CD8-positive, alpha-beta memory T cell (primary cell): ENCODE measurements at regions not wholly inside any gene's neighbourhood (a gene's known extent, or its start where the extent isn't known, plus 50 kb on each side); places are given as distances from the start of the nearest gene placed in this dataset.

ENCODE experiments used
- CTCF ChIA-PET: fragments of 350-600 bp; sonication (Branson Sonifier 250); formaldehyde crosslinking; loops from one replicate; lab custom pipeline; 2021; ENCODE audit warnings: antibody characterized with exemption; lab: Charles Lee
- POLR2A ChIA-PET: fragments of 350-600 bp; sonication (Branson Sonifier 250); formaldehyde crosslinking; loops from one replicate; lab custom pipeline; 2021; ENCODE audit warnings: antibody characterized with exemption; lab: Charles Lee
- DNase-seq, 5 donors: peaks; one replicate each; pipeline versions ENCODE4 v3.0.0 to v3.0.0-alpha.2; 2020 to 2022; ENCODE audit warnings: mixed read lengths in 1 of 5
- H3K27ac ChIP-seq: one replicate; pipeline ENCODE4 v1.7.0; 2013; ENCODE audit warnings: low read depth, mild to moderate bottlenecking, low read length, moderate library complexity
- H3K27me3 ChIP-seq: 2 replicates; pipeline ENCODE4 v1.7.0; 2013; ENCODE audit warnings: low read length, mild to moderate bottlenecking; ENCODE audit not compliant: insufficient read depth, poor library complexity, severe bottlenecking
- H3K36me3 ChIP-seq: 2 replicates; pipeline ENCODE4 v1.7.0; 2013; ENCODE audit warnings: mild to moderate bottlenecking, low read length, moderate library complexity; ENCODE audit not compliant: insufficient read depth
- H3K4me1 ChIP-seq: 2 replicates; pipeline ENCODE4 v1.7.0; 2013; ENCODE audit warnings: mild to moderate bottlenecking, low read length, moderate library complexity; ENCODE audit not compliant: insufficient read depth
- H3K4me3 ChIP-seq: 2 replicates; pipeline ENCODE4 v1.7.0; 2013; ENCODE audit warnings: mild to moderate bottlenecking, low read length
- H3K9me3 ChIP-seq: 2 replicates; pipeline ENCODE4 v1.7.0; 2013; ENCODE audit warnings: mild to moderate bottlenecking, low read length
- H3K27ac Mint-ChIP-seq, 8 donors: one replicate each; pipeline ENCODE4 v1.8.0; 2020 to 2021; ENCODE audit warnings: mixed read lengths in 8 of 8, mild to moderate bottlenecking in 6 of 8, inconsistent platforms in 3 of 8, moderate library complexity in 3 of 8
- H3K27me3 Mint-ChIP-seq, 2 donors: one replicate each; pipeline ENCODE4 v1.8.0; 2020 to 2021; ENCODE audit warnings: mixed read lengths in 2 of 2, mild to moderate bottlenecking in 1 of 2, moderate library complexity in 1 of 2
- H3K36me3 Mint-ChIP-seq, 3 donors: one replicate each; pipeline ENCODE4 v1.8.0; 2020 to 2021; ENCODE audit warnings: mixed read lengths in 3 of 3, inconsistent platforms in 1 of 3, mild to moderate bottlenecking in 1 of 3
- H3K4me1 Mint-ChIP-seq, 3 donors: one replicate each; pipeline ENCODE4 v1.8.0; 2020 to 2021; ENCODE audit warnings: mixed read lengths in 3 of 3, inconsistent platforms in 1 of 3, mild to moderate bottlenecking in 1 of 3
- H3K4me3 Mint-ChIP-seq, 7 donors: one replicate each; pipeline ENCODE4 v1.8.0; 2020 to 2021; ENCODE audit warnings: mixed read lengths in 7 of 7, mild to moderate bottlenecking in 6 of 7, moderate library complexity in 4 of 7, inconsistent platforms in 2 of 7
- H3K9me3 Mint-ChIP-seq, 5 donors: one replicate each; pipeline ENCODE4 v1.8.0; 2020 to 2022; ENCODE audit warnings: mixed read lengths in 5 of 5, mild to moderate bottlenecking in 3 of 5, moderate library complexity in 2 of 5, inconsistent platforms in 1 of 5

DNA sequence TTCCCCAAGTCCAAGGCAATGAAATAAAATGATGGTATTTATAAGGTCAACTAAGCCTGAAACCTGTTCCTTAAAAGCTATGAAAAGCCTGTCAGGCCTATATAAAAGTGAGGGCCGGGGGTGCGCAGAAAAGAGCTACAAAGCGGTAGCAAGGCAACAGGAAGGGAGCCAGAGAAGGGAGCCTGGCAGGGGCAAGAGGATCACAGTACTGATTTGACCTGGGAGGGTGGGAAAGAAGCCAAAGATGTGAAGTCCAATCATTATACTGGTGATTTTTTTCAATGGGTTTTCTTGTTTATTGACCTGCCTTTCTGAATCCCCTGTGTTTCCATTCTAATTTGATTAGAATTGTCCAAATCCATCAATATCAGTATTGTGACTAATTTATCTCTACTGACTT lies 64.3 kb upstream of the STT3B start:
- H3K4me1 Mint-ChIP-seq: peaks cover 38 to 64% (median 55%) of the 10 kb centered on the region in 3 donors
- peak overlapping the region in 1 of 8 donors; percentile 34 for H3K27ac Mint-ChIP-seq
- ChIA-PET CTCF (interaction anchor here (2.0 kb wide), 1 partner anchor 63 kb away, joined by 7 read pairs; no protein-coding TSS in a partner anchor), POLR2A (no interaction called here)
- Histone ChIP-seq H3K27ac (no peak overlapping the region), H3K4me1 (peaks cover 37% of the 10 kb centered on the region), H3K36me3 (no peaks in the 10 kb centered on the region), H3K4me3 (no peak overlapping the region), H3K9me3 (no peaks in the 10 kb centered on the region), H3K27me3 (no peaks in the 10 kb centered on the region)
- H3K36me3 Mint-ChIP-seq: peaks cover 0 to 17% (median 0%) of the 10 kb centered on the region in 3 donors
- no peak for DNase-seq
- H3K4me3 Mint-ChIP-seq: no peak overlapping the region
- H3K27me3 Mint-ChIP-seq: no peaks in the 10 kb centered on the region
- peaks cover 0 to 3% (median 0%) of the 10 kb centered on the region in 5 donors for H3K9me3 Mint-ChIP-seq

DNA sequence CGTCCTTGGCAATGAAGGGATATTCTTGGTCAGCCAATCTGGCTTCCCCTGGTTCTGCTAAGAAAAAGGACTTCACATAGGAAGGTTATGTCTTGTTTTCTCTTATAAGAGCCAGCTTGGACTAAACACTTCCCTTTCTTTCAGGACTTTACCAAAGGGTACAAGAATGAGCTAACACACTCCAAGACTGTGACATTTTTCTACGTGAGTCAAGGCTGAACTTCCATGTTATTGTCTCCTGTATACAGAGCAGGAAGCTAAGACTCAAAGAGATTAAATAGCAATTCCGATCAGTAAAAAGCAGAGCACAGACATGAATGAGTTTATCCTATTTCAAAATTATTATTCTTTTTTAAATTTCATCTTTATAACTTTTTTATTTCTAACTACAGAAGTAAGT lies 63.3 kb upstream of the STT3B start:
- H3K4me1 ChIP-seq: peaks cover 27% of the 10 kb centered on the region
- no peaks in the 10 kb centered on the region for H3K27me3 ChIP-seq
- Mint-ChIP-seq H3K36me3 (peaks cover 0 to 17% (median 0%) of the 10 kb centered on the region in 3 donors), H3K27ac (no peak overlapping the region), H3K4me1 (peaks cover 29 to 58% (median 45%) of the 10 kb centered on the region in 3 donors), H3K4me3 (no peak overlapping the region), H3K9me3 (peaks cover 0 to 3% (median 0%) of the 10 kb centered on the region in 5 donors), H3K27me3 (no peaks in the 10 kb centered on the region)
- no peak overlapping the region for H3K4me3 ChIP-seq
- no peaks in the 10 kb centered on the region for H3K9me3 ChIP-seq
- ChIA-PET CTCF (interaction anchor here (2.0 kb wide), 1 partner anchor 62 kb away, joined by 7 read pairs; no protein-coding TSS in a partner anchor), POLR2A (no interaction called here)
- H3K27ac ChIP-seq: no peak overlapping the region
- H3K36me3 ChIP-seq: no peaks in the 10 kb centered on the region
- no peak for DNase-seq

DNA sequence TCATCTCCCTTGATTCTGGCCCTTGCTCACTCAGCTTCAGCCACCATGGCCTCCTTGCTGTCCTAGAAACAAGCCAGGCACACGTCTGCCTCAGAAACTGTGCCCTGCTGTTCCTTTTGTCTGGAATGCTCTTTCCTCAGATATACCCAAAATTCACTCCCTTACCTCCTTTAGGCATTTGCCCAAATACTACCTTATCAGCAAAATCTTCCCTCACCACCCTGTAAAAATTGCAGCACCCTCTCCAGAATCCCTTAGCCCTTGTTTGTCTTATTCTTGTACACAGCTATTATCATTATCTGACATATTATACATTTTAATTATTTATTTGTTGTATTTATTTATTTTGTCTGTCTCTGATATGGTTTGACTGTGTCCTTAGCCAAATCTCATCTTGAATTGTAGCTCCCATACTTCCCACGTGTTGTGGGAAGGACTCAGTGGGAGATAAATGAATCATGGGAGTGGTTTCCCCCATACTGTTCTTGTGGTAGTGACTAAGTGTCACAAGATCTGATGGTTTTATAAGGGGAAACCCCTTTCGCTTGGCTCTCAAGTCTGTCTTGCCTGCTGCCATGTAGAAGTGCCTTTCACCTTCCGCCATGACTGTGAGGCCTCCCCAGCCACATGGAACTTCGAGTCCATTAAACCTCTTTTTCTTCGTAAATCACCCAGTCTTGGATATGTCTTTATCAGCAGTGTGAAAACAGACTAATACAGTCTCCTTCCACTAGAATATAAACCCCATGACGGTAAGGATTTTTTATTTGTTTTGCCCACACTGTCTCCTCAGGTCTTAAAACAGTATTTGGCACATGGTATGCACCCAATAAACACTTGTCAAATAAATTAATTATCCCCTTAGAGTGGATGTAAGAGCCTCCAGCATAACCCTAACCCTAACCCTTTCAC lies 60.0 kb upstream of the STT3B start:
- peaks cover 0 to 17% (median 0%) of the 10 kb centered on the region in 3 donors for H3K36me3 Mint-ChIP-seq
- H3K36me3 ChIP-seq: no peaks in the 10 kb centered on the region
- H3K4me1 Mint-ChIP-seq: peaks cover 14 to 28% (median 17%) of the 10 kb centered on the region in 3 donors
- no peak overlapping the region for H3K4me3 ChIP-seq
- H3K9me3 Mint-ChIP-seq: peaks cover 0 to 3% (median 0%) of the 10 kb centered on the region in 5 donors
- DNase-seq: peak in 2 of 5 donors; percentile 17 to 63
- H3K4me1 ChIP-seq: peaks cover 4% of the 10 kb centered on the region
- no peak overlapping the region for H3K27ac ChIP-seq
- peak overlapping the region in 2 of 8 donors; percentile 19 to 82 for H3K27ac Mint-ChIP-seq
- H3K27me3 Mint-ChIP-seq: no peaks in the 10 kb centered on the region
- H3K27me3 ChIP-seq: no peaks in the 10 kb centered on the region
- POLR2A ChIA-PET: no interaction called here
- no peaks in the 10 kb centered on the region for H3K9me3 ChIP-seq
- CTCF ChIA-PET: no interaction called here
- no peak overlapping the region for H3K4me3 Mint-ChIP-seq

DNA sequence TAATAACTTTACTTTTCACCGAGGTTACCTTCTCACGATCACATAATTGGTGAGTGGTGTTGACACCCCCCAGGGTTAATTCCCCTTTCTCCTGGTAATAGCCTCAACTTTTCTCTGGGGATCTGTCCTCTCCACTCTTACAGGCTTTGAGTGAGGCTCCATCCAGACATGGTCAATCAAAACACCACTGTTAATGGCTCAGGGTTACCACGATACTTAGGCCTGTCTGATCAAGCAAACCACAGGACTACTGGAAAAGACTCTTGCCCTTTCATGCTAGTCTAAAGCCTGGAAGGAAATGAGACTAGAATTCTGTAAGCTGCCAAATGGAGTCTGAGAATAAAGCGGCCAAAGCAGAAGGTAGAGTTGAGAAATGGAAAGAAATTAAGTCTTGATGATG lies 56.5 kb upstream of the STT3B start:
- CTCF ChIA-PET: no interaction called here
- Histone ChIP-seq H3K4me3 (no peak overlapping the region), H3K36me3 (no peaks in the 10 kb centered on the region), H3K4me1 (peaks cover 4% of the 10 kb centered on the region), H3K27ac (no peak overlapping the region), H3K9me3 (no peaks in the 10 kb centered on the region), H3K27me3 (no peaks in the 10 kb centered on the region)
- DNase-seq: no peak
- Mint-ChIP-seq H3K36me3 (peaks cover 0 to 30% (median 0%) of the 10 kb centered on the region in 3 donors), H3K4me1 (peaks cover 12 to 19% (median 14%) of the 10 kb centered on the region in 3 donors), H3K27ac (peak overlapping the region in 1 of 8 donors; percentile 72), H3K9me3 (peaks cover 0 to 3% (median 0%) of the 10 kb centered on the region in 5 donors), H3K27me3 (no peaks in the 10 kb centered on the region), H3K4me3 (no peak overlapping the region)
- POLR2A ChIA-PET: no interaction called here

DNA sequence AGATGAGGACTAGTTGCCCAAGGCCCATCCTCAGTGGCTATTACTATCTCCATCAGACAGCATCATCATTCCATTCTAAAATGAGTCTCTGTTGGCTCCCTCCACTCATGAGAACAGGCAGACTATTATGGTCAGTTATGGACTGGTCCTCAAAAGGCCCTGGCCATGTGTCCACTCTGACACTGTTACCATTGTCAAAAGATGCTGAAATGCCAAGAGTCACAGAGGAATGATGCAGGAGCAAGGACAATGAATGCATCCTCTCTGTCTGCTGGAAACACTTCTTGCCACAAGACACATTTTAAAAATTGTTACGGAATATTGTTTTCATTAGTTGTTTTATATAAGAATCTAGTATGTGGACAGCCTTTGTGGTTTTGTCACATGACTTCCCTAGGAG lies 53.3 kb upstream of the STT3B start:
- no peak overlapping the region for H3K4me3 ChIP-seq
- H3K27ac ChIP-seq: no peak overlapping the region
- CTCF ChIA-PET: interaction anchor here (1.4 kb wide), 1 partner anchor 57 kb away, joined by 3 read pairs; no protein-coding TSS in a partner anchor
- no peaks in the 10 kb centered on the region for H3K9me3 ChIP-seq
- Mint-ChIP-seq H3K27me3 (no peaks in the 10 kb centered on the region), H3K4me1 (no peaks in the 10 kb centered on the region), H3K4me3 (no peak overlapping the region), H3K36me3 (peaks cover 0 to 20% (median 0%) of the 10 kb centered on the region in 3 donors), H3K27ac (no peak overlapping the region), H3K9me3 (peaks cover 0 to 3% (median 0%) of the 10 kb centered on the region in 5 donors)
- no peaks in the 10 kb centered on the region for H3K36me3 ChIP-seq
- H3K4me1 ChIP-seq: no peaks in the 10 kb centered on the region
- H3K27me3 ChIP-seq: no peaks in the 10 kb centered on the region
- POLR2A ChIA-PET: no interaction called here
- no peak for DNase-seq

DNA sequence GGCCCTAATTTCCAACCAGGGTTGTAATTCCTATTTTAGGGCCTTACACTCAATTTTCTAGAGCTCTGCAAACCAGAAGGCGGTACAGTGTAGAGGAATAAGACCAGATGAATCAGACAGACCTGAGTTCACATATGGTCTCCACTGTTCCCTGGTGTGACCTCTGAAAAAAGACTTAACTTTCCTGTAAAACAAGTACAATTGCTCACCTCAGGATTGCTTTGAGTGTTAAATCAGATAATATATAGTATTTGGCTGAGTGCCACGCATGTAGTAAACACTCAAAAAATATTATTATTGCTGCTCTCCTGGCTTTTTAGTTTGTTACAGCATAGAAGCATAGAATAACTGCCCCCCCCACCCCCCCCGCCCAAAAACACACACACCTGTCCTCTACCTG lies 51.0 kb upstream of the STT3B start:
- no peak for DNase-seq
- Mint-ChIP-seq H3K27me3 (no peaks in the 10 kb centered on the region), H3K4me1 (peaks cover 0 to 11% (median 4%) of the 10 kb centered on the region in 3 donors), H3K27ac (no peak overlapping the region), H3K4me3 (no peak overlapping the region), H3K9me3 (peaks cover 0 to 3% (median 0%) of the 10 kb centered on the region in 5 donors), H3K36me3 (peaks cover 0 to 20% (median 0%) of the 10 kb centered on the region in 3 donors)
- Histone ChIP-seq H3K27me3 (no peaks in the 10 kb centered on the region), H3K4me1 (no peaks in the 10 kb centered on the region), H3K4me3 (no peak overlapping the region), H3K27ac (no peak overlapping the region), H3K36me3 (no peaks in the 10 kb centered on the region), H3K9me3 (no peaks in the 10 kb centered on the region)
- POLR2A ChIA-PET: no interaction called here
- CTCF ChIA-PET: no interaction called here

DNA sequence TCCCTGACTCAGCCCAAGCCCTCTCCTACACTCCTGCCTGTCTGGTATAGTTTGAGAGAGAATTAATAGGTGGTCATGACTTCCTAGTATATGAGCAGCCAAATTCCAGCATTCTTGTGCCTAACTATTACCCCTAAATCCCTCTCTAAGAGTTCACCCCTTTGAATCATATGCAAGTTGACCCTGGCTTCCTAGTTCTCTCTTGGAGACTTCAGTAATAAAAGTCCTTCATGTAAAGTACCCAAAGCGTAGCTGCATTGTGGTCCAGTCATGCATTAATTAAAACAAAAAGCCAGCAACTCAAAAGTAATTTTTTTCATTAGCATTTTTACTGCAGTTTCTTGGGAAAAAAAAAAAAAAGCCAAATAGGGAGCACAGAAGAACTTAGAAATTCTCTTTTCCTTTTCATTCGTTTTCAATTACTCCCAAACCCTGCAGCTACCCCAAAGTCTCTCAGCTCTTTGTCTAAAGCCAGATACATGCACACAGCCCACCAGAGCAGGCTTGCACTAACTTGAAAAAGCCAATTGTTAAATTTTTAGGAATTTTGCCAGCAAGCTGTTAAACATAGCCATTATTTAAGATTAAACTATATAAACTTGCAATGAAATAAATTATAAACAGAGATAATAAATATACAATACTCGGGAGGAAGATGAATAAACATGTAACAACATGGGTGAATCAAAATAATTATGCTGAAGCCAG lies 50.1 kb upstream of the STT3B start:
- ChIA-PET CTCF (no interaction called here), POLR2A (no interaction called here)
- H3K27me3 ChIP-seq: no peaks in the 10 kb centered on the region
- H3K4me3 Mint-ChIP-seq: no peak overlapping the region
- peaks cover 0 to 3% (median 0%) of the 10 kb centered on the region in 5 donors for H3K9me3 Mint-ChIP-seq
- H3K36me3 ChIP-seq: no peaks in the 10 kb centered on the region
- H3K36me3 Mint-ChIP-seq: peaks cover 0 to 20% (median 0%) of the 10 kb centered on the region in 3 donors
- H3K4me3 ChIP-seq: no peak overlapping the region
- H3K27me3 Mint-ChIP-seq: no peaks in the 10 kb centered on the region
- no peaks in the 10 kb centered on the region for H3K9me3 ChIP-seq
- no peaks in the 10 kb centered on the region for H3K4me1 ChIP-seq
- peaks cover 0 to 11% (median 4%) of the 10 kb centered on the region in 3 donors for H3K4me1 Mint-ChIP-seq
- no peak for DNase-seq
- no peak overlapping the region for H3K27ac Mint-ChIP-seq
- no peak overlapping the region for H3K27ac ChIP-seq
